ENCODE measurements at regions not wholly inside any gene's neighbourhood (a gene's known extent, or its start where the extent isn't known, plus 50 kb on each side); places are given as distances from the start of the nearest gene placed in this dataset.
"Not testable (repeated sequence)": the region's sequence is repeated elsewhere in the genome, so short reads cannot be mapped to it uniquely, and the experiment has no call there.

DNA sequence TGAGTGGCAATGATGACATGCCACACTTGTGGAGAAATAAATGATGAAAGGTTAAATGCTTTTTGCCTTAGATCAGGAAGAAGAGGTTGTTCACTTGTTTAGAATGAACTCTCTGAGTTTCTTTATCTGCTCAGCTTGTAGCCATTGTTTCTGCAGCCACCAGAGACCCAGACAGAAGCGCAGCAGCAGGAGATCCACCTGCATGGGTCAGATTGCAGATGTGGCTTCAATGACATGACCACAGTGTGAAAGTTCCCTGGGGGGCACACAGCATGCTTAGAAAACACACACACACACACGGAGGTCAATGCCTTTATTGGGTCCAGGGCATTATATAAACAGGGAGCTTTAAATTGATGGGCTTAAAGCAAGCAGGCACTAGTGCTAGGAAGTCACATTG is 129.0 kb upstream of the ZNF658 start:
- DNase-seq = not testable (repeated sequence)

DNA sequence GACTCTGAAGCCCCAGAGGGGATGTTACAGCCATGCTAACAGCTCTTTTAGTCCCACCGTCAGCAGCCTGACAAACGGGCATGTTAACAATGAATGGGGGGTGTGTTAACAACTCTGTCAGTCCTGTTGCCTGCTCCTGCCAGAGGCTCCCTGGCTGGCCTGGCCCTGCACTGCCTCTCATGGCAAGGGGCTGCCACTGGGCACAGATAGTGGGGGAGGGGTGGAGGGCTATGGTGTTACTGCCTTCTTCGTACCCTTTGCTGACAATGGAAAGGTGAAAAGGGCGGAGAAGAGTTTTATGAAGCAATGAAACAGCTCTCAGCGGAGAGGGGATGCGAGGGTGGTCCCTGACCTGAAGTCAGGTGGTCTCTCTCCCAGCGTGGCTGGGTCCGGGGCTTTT is 125.9 kb upstream of the ZNF658 start:
- DNase-seq = not testable (repeated sequence)

DNA sequence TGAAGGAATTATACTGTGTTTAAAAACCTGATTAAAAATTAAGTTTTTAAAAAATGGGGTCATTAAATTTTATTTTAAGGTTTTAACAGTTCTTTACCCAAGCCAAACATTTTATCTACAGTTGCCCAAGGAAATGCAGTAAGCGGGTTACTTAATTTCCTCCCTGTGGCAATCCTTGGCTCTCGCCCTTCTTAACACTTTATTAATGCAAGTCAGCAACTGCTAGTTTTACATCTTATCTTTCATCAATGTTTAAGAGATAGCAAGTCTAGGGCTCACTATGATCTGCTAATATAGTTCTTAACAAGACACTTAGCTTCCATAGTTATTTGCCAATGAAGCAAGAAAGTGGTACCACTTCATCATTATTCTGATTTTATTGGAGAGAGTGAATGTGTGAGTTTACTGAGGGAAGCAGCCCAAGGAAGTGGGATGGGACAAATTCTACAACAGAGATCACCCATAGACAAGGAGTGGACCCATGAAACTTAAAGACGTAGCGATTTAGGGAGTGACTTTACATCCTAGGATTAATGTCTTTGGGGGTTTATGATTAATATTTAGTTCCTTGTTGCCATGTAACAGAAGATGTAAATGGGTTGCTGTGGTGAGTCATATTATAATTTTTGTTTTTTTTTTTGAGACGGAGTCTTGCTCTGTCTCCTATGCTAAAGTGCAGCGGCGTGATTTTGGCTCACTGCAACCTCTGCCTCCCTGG is 120.4 kb upstream of the ZNF658 start:
- DNase-seq = not testable (repeated sequence)

DNA sequence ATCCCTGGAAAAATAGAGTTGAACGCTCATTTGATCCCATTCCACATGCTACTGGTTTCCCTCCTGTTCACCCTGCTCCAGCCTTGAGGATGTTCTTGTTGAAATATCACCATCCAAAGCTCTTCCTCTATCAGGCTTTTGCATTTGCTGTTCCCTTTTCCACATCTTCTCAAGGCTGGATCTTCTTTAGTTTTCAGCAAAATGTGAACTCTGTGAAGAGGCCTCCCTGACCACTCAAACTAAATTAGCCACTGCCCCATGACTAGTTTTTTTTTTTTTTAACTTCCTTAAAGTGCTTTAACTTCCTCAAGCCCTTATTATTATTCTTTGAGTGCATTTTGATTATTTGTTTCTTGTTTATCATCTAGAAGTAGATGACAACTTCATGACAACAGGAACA is 119.3 kb upstream of the ZNF658 start:
- DNase-seq = not testable (repeated sequence)

DNA sequence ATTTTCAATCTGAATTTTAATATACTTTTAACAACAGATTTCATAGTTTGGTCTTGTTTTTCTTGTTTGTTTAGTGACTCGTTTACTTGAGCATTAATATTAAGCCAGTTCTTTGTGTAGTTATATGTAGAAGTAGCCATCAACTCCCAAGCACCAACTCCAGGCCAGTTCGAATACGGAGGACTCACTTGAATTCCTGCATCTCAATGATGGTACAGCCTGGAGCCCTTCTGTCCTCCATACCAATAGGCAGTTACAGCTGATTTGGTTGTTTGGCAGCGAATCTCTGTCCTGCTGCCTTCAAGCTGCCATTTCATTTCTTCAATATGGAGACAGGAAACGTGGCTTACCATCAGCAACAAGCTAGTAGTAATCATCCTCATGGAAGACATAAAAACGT is 118.5 kb upstream of the ZNF658 start:
- DNase-seq = not testable (repeated sequence)

DNA sequence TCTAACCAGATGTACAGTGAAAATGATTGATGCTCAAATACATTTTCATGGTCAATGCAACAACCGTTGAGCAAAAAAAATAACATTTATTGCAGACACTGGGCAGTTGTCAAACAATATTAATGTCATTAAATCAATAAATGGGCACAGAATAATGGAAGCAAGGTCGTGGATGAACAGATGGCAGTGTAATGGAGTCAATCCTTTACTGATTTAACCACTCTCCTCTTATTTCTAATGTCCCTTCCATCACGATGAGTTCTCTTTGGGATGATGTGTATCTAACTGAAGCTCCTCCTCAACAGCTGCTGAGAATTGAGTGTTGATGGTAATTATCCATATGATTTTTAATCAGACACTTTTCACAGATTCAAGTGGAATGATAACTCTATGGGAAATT is 114.9 kb upstream of the ZNF658 start:
- not testable (repeated sequence) for DNase-seq

DNA sequence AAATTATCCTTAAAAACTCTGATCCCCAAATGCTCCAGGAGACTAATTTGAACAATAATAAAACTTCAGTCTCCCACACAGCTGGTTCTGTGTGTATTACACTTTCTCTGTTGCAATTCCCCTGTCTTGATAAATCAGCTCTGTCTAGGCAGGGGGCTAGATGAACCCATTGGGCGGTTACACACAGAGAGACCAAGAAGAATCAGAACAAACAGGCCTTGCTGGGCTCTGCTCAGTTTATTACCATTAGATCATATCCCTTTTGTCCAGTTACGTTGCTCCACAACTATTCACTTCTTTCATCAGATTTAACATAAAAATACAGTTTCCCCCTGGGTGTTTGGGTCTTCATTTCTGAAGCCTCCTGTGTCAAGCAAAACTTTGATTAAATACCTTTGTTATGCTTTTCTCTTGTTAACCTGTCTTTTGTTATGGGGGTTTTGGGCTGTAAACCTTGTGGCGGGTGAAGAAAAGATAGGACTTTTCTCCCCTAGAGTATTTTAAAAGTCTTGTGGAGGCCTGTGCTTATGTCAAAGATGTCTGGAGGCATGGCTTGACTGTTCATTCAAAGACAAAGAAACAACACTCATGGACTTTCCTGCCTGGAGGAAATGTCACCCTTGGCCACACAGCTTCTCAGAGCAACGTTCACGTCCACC is 109.3 kb upstream of the ZNF658 start:
- not testable (repeated sequence) for DNase-seq

DNA sequence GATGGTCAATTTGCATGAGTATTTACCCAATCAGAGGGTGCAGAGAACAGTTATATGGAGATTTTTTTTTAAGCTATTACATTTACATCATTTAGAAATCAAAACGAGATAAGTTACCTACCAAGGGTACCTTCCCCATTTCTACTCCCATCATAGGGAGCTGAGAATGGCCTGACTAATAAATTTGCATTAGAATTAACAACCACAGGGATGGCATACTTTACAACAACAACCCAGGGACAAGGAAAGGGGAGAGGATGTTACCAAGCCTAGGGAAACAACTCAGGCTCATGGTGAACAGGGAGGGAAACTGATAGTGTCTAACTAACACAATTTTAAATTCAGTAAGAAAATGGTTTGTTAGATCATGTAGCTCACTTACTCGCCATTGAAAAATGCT is 105.8 kb upstream of the ZNF658 start:
- DNase-seq = not testable (repeated sequence)

DNA sequence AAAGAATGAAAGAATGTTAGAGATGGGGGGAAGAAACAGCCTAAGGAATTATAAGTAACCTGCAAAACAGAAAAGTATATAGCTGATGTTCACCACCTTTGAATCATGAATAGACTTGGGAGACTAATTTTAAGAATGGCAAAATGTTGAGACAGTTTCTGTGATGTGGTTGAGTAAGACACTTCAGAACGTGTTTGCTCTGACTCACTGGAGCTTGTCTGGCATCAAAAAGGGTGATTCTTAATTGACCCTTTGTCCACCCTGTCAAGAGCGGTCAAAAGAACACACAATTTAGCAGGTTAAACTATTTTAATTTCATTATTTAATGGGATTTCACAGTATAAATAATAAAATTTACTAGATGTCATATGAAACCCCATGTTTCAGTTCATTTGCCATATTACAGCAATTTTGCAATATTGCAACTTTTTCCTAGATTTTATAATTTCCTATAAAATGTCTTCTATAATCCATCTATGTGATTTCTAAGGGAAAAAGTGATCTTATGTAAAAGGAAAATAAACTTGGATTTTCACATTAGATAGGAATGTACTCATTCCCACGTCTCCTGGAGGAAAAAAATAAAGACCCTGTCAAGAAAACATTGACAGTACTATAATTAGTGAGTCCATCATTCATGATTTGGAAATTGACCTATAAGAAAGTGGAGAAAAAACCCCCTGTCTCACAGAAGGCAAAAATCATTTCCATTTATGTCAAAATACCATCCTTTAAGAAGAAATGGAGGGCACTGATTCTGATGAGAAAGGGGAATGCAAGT is 104.6 kb upstream of the ZNF658 start:
- DNase-seq = not testable (repeated sequence)

DNA sequence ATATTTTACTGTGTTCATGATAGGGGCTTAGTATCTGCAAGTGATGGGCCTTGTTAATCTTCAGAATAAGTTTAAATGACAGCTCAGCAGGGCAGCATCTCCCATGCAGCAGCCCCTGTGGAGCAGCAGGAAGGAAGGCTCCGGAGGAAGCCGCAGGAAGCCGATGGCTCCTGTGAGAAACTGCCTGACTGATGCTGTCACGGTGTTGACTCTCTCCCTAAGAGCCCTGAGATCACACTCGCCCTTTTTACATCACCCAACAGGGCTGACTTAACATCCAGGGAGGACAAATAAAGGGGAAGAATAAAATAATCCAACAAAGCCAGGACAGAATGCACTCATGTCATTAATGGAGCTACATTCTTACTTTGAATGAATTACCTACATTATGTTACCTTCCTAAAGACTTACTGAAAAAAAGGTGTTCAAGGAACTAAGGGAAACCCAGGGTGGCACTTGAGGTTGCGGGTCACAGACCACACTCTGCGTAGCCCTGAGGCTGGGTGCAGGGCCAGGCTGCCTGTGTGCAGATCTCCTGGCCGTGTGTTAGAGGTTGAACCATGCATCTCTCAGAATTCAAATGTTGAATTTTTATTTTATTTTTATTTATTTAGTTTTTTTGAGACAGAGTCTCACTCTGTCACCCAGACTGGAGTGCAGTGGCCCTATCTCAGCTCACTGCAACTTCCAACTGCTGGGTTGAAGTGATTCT is 102.5 kb upstream of the ZNF658 start:
- not testable (repeated sequence) for DNase-seq

DNA sequence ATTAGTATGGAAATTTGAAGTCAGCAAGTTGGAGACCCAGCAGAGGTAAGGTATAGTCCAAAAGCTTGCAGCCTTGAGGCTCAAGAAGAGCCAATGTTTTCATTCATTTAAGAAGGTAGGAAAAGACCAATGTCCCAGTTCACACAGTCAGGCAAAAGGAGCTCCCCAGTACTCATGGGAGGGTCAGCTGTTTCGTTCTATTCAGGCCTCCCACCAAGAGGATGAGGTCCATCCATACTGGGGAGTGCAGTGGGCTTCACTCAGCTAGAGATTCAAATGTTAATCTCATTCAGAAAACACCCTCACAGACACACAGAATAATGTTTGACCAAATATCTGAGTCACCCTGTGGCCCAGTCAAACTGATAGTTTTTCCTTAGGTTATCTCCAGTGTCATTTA is 96.9 kb upstream of the ZNF658 start:
- DNase-seq = not testable (repeated sequence)

DNA sequence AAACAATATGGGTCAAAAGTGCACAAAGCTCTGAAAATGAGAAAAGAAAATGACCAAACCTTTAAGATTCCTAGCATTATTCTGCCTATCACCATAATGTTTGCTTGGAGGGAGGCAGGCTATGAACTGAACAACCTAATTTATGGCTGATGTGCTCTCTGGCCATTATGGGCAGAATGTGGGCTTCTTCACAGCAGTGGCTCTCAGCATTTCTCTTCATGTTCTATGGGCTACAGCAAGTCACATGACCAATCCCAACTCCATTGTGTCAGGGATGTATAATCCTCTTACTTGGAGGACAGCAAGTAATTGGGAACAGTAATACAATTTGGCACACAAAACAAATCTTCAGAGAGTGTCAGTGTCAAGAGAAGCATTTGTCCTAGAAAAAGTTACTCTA is 90.3 kb upstream of the ZNF658 start:
- not testable (repeated sequence) for DNase-seq

DNA sequence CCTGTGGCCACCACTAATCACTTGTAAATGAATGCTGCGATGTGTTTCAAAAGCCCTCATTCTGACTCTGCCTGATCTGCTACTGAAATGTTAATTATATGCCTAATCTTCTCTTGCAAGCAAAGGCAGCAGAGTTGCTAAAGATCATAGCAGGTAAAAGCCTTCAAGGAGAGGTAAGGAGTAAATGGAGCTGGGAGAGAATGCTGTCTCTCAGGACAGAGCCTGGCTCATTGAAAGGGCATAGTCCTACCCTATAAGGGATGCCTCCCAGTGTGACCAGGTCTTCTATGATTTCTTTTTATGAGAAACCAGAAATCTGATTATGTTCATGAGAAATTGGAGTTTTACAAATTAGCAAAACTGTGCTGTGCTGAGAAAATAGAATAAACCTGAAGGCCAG is 88.2 kb upstream of the ZNF658 start:
- not testable (repeated sequence) for DNase-seq

DNA sequence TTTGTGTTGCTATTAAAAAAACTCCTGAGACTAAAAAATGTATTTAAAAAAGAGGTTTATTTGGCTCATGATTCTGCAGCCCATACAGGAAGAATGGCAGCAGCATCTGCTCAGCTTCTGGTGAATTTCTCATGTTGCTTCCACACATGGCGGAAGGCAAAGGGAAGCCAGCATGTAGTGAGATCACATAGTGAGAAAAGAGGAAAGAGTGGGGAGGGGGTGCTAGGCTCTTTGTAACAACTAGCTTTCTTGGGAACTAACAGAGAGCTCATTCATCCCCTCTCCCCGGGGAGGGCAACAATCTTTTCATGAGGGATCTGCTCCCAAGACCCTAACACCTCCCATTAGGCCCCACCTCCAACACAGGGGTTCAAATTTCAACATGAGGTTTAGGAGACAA is 87.6 kb upstream of the ZNF658 start:
- DNase-seq = not testable (repeated sequence)

DNA sequence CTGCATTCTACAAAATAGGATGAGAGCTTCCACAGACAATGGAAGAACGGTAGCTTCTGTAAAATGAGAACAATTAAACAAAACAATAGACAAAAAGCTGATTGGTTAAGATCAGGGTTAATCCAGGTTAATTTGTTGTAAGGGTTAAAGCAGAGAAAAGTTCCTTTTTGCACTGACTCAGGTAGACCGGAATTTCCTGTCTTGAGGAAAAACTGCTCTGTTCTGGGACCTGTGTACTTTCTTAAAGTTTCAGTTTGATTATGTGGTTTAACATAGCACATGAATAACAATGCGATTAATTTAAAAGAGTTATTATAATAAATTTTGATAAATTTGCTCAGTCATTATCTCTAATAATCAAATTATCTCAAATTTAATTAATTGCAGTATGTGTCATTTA is 86.5 kb upstream of the ZNF658 start:
- DNase-seq = not testable (repeated sequence)

DNA sequence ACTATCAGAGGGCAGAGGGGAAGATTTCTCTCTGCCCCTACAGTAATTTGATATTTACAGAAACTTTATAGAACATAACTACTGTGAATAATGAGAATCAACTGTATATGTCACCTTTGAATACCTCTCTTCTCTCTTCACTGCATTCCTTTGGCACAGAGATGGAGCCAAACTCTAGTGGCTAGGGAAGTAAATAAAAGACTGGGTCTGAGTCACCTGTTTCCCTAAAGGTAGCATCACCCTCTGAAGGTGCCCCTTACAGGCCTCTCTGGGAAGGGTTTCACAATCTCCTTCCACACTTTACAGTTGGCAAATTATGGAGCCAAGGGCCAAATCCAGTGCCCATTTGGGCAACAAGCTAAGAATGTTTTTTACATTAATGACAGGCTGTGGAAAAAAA is 81.0 kb upstream of the ZNF658 start:
- not testable (repeated sequence) for DNase-seq

DNA sequence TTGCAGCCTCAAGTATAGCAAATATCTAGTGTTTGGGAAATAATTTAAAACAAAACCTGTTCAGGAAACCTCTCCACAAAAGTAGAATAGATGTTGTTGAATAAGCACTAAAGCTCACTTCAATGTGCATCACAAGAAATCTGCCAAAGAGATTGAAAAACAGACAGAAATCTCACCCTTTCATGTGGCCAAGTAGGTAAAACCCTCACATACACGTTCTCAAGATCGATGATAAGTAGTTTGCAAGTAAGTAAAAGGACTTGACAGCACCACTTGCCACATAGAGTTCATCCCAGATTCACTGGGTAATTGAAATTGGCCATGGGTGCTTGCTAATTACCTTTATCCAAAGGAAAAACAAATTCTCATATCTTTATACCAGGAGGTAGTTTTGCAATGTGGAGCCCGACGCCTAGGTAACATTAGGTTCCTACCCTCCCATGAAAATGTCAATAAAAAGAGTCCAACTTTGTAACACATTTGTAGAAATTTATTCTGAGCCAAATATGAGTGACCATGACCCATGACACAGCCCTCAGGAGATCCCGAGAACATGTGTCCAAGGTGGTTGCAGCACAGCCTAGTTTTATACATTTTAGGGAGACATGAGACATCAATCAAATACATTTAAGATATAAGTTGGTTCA is 80.4 kb upstream of the ZNF658 start:
- DNase-seq = not testable (repeated sequence)

DNA sequence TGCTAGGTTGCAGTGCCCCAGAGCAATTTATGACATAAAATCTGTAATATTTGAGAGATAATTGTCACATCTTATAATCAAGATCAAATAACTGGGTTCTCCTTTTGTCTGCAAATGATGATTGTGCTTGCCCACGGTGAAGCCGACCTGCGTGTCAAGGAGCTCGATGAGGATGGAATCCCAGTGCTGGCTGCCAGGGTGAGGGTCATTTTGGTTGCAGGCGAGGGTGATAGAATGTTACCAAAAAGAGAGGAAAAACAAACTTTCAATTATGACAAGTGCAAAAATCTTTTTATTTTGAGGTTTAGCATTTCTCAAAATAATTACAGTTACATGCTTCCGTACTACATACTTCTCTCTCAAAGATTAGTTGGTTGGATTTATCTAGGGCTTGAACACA is 76.4 kb upstream of the ZNF658 start:
- not testable (repeated sequence) for DNase-seq

DNA sequence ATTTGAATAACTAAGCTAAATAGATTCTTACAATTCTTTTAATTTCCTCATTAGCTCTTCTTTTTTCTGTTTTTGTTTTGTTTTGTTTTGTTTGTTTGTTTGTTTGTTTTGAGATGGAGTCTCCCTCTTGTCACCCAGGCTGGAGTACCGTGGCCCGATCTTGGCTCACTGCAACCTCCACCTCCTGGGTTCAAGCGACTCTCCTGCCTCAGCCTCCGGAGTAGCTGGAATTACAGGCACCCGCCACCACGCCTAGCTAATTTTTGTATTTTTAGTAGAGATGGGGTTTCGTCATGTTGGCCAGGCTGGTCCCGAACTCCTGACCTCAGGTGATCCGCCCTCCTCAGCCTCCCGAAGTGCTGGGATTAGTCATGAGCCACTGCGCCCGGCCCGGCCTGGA is 70.7 kb upstream of the ZNF658 start:
- DNase-seq = not testable (repeated sequence)

DNA sequence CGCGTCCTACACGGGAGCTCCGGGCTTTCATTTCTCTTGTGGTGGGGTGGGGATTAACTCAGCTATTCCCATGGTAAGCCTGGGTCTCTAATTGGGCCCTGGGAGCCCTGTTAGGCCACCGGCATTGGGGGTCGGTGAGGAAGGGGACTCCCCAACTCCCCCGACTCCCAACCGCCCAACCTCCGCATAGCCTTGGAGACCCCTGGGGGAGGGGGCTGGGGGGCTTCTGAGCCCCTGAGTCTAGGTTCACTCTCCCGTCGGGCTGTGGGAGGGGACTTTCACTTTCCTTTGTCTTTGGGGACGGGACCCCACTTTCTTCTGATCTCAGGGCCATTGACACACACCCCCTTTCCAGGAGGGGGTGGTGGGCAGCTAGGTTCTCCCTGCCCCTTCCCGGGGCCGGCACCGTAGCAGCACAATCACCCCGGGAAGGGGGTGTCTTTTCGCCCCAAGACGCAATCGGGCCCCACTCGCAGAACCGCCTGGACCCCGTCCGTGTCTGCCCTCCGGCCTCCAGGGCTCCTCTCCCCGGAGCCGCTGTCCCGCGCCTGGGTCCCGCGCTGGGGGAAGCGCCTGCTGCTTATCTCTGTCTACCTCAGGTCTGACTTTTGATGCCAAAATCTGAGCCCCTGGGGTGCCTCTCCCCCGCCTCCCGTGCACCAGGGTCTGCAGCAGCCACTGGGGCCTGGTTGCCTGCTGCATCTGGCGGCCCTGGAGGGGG is 69.6 kb upstream of the ZNF658 start:
- DNase-seq = not testable (repeated sequence)

DNA sequence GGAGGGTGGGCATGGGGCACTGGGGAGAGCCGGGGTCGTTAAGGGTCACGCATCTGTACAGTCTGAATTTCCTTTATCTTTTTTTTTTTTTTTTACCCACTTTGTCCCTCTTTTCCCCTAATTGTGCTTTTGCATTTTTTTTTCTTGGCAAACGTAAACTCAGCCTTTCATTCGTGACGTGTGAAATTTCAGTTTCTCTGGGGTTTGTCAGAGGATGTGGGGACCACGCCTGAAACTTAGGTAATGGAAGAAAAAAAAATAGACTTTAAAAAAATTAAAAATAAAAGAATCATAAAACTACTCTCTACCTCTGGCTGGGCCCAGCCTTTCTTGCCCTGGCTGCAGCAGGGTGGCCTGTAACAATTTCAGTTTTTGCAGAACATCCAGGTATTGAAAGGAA is 68.3 kb upstream of the ZNF658 start:
- not testable (repeated sequence) for DNase-seq
